ENCODE measurements at regions not wholly inside any gene's neighbourhood (a gene's known extent, or its start where the extent isn't known, plus 50 kb on each side); places are given as distances from the start of the nearest gene placed in this dataset.

- Histone ChIP-seq H3K9ac (no peak overlapping the region), H3K4me3 (ENCODE audit: low read depth in 2 of 2, low read length in 1 of 2) (no peak overlapping the region), H3K9me2 (no peaks in the 10 kb centered on the region), H3K27me3 (ENCODE audit: insufficient read depth) (no peaks in the 10 kb centered on the region), H3K79me2 (ENCODE audit: insufficient read depth) (no peaks in the 10 kb centered on the region), H3K9me3 (no peaks in the 10 kb centered on the region), H3K36me3 (replicated peaks in 1 of 2; ENCODE audit: control insufficient read depth in 1 of 2, insufficient read depth in 2 of 2, low read length in 1 of 2) (no peaks in the 10 kb centered on the region), H3K27ac (ENCODE audit: low read depth in 2 of 2, low read length in 1 of 2) (no peak overlapping the region), H3F3A (replicated peaks; ENCODE audit: insufficient read depth) (no peaks in the 10 kb centered on the region), H3K4me2 (no peak overlapping the region), H4K20me1 (ENCODE audit: insufficient read depth) (no peaks in the 10 kb centered on the region), H2AFZ (ENCODE audit: low read depth) (no peak overlapping the region), H3K4me1 (ENCODE audit: control insufficient read depth in 1 of 2, insufficient read depth in 2 of 2, low read depth in 1 of 2, low read length in 1 of 2) (no peaks in the 10 kb centered on the region)
- no peak for DNase-seq
- CTCF ChIA-PET, result interaction anchor here (1.8 kb wide), 1 partner anchor 10 kb away, joined by 5 read pairs; no protein-coding TSS in a partner anchor
- TF ChIP-seq GATA2 (CRISPR knock-in tag; IDR thresholded peaks at IDR 0.05), result no peak
- TF ChIP-seq ELF1 (IDR thresholded peaks at IDR 0.05), result no peak
- no peak for TF ChIP-seq FOXM1 (IDR thresholded peaks at IDR 0.05; ENCODE audit: low read depth)
- TF ChIP-seq, protein P1, sequence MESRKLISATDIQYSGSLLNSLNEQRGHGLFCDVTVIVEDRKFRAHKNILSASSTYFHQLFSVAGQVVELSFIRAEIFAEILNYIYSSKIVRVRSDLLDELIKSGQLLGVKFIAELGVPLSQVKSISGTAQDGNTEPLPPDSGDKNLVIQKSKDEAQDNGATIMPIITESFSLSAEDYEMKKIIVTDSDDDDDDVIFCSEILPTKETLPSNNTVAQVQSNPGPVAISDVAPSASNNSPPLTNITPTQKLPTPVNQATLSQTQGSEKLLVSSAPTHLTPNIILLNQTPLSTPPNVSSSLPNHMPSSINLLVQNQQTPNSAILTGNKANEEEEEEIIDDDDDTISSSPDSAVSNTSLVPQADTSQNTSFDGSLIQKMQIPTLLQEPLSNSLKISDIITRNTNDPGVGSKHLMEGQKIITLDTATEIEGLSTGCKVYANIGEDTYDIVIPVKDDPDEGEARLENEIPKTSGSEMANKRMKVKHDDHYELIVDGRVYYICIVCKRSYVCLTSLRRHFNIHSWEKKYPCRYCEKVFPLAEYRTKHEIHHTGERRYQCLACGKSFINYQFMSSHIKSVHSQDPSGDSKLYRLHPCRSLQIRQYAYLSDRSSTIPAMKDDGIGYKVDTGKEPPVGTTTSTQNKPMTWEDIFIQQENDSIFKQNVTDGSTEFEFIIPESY (IDR thresholded peaks at IDR 0.05; ENCODE audit: borderline replicate concordance, low read depth), result no peak
- TF ChIP-seq, protein P2, sequence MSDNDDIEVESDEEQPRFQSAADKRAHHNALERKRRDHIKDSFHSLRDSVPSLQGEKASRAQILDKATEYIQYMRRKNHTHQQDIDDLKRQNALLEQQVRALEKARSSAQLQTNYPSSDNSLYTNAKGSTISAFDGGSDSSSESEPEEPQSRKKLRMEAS (IDR thresholded peaks at IDR 0.05; ENCODE audit: low read depth), result no peak
- TF ChIP-seq RFX5 (IDR thresholded peaks at IDR 0.05; ENCODE audit: low read length), result no peak
- TF ChIP-seq CHD2 (IDR thresholded peaks at IDR 0.05; ENCODE audit: low read length, partially characterized antibody), result no peak
- no peak for TF ChIP-seq RAD21 (IDR thresholded peaks at IDR 0.05; ENCODE audit: low read length)
- no peak for TF ChIP-seq NRF1 (IDR thresholded peaks at IDR 0.05; ENCODE audit: low read depth, low read length)
- TF ChIP-seq USF2 (IDR thresholded peaks at IDR 0.05; ENCODE audit: borderline replicate concordance, low read depth, low read length), result no peak
- no peak for TF ChIP-seq POLR2AphosphoS5 (IDR thresholded peaks at IDR 0.05; ENCODE audit: low read depth, low read length)
- no peak for TF ChIP-seq MEF2A (IDR thresholded peaks at IDR 0.05; ENCODE audit: borderline replicate concordance, low read depth)
- TF ChIP-seq RCOR1 (IDR thresholded peaks at IDR 0.05; ENCODE audit: low read length), result no peak
- TF ChIP-seq MXI1 (IDR thresholded peaks at IDR 0.05; ENCODE audit: low read depth, low read length), result no peak
- no peak for TF ChIP-seq TCF12 (IDR thresholded peaks at IDR 0.05)
- no peak for TF ChIP-seq PBX3 (IDR thresholded peaks at IDR 0.05)
- no peak for TF ChIP-seq EZH2phosphoT487 (IDR thresholded peaks at IDR 0.05; ENCODE audit: borderline replicate concordance, low read depth)
- no peak for TF ChIP-seq GABPA (IDR thresholded peaks at IDR 0.05; ENCODE audit: low read depth)
- no peak for TF ChIP-seq JUND (IDR thresholded peaks at IDR 0.05)
- POLR2A ChIA-PET, result no interaction called here
- WGBS (ENCODE audit: low lambda C conversion rate), result 18% methylated on average over 2 of the region's 2 CpGs
Measured at GRCh38 chr1:96185181-96185580, 536.4 kb upstream of the PTBP2 start.

All from SK-N-SH (cell line).